AG10803 (cell line): ENCODE measurements at regions not wholly inside any gene's neighbourhood (a gene's known extent, or its start where the extent isn't known, plus 50 kb on each side); places are given as distances from the start of the nearest gene placed in this dataset.

Experiments
- DNase-seq: peaks from one replicate; pipeline ENCODE4 v3.0.0; 2010; ENCODE audit warnings: low read depth
- H3K4me3 ChIP-seq: 2 replicates; pipeline ENCODE4 v1.5.1; 2011; ENCODE audit warnings: mild to moderate bottlenecking, low read length, control low read depth
- TF ChIP-seq, protein P1 (sequence below): conservative IDR thresholded peaks from 2 replicates; pipeline ENCODE4 v1.5.1; 2011; ENCODE audit warnings: mild to moderate bottlenecking, low read length, control low read depth, inconsistent platforms

DNA sequence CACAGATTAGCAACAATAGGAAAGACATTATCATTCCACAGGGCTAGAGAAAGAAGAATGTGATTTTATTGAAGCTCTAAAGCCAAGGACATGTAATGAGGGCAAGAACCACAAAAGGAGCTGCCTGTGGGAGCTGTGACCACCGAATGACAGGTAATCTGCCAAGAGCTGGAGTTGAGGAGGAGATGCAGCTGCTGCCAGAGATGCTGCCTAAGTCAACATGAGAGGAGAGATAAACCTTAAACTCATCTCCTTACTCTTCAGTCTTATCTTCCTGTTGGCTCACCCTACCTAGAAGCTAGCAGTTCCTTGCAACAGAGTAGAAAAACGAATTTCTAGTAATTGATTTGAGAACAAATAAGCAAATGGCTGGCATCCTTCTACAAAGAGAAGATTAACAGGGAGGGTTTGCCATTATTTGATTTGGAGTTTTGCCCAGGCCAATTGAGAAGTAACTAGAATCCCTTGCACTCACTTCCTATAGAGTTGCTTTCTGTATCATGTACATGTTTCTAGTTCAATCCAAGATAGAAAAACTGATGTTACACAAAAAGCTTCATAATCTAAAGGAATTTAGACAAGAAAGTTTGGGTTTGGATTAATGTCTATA lies 539.2 kb downstream of the TLE1 start:
- H3K4me3 ChIP-seq, result no peak overlapping the region
- no peak for DNase-seq
- TF ChIP-seq, protein P1, sequence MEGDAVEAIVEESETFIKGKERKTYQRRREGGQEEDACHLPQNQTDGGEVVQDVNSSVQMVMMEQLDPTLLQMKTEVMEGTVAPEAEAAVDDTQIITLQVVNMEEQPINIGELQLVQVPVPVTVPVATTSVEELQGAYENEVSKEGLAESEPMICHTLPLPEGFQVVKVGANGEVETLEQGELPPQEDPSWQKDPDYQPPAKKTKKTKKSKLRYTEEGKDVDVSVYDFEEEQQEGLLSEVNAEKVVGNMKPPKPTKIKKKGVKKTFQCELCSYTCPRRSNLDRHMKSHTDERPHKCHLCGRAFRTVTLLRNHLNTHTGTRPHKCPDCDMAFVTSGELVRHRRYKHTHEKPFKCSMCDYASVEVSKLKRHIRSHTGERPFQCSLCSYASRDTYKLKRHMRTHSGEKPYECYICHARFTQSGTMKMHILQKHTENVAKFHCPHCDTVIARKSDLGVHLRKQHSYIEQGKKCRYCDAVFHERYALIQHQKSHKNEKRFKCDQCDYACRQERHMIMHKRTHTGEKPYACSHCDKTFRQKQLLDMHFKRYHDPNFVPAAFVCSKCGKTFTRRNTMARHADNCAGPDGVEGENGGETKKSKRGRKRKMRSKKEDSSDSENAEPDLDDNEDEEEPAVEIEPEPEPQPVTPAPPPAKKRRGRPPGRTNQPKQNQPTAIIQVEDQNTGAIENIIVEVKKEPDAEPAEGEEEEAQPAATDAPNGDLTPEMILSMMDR, result no peak

DNA sequence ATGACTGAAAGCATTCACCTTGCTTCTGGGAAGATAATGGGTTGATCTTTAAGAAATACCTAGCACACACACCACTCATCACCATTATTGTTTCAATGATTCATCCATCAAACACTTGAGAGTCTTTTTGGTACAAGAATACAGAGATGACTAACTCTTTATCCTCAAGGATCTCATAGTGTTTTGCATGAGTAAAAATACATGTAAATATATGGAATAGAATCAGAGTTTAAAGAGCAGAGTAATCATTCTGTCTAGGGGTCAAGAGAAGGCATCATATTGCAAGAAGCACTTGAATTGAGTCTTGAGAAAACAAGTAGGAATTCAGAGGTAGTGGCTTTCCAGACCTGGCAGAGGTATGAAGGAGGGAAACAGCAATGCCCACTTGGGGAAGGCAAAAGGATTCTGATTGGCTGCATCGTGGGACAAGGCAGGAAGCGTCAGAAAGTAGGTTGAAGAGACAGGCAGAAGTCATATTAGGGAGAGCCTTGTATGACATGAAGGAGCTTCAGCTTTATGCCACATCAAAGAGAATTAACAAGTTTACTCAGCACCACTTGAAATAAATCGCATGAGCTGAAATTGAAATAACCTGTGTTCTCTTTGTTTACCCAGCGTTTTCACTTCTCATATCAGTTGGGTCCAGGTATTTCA lies 542.5 kb downstream of the TLE1 start:
- H3K4me3 ChIP-seq, result no peak overlapping the region
- DNase-seq, result no peak
- TF ChIP-seq, protein P1, result no peak

DNA sequence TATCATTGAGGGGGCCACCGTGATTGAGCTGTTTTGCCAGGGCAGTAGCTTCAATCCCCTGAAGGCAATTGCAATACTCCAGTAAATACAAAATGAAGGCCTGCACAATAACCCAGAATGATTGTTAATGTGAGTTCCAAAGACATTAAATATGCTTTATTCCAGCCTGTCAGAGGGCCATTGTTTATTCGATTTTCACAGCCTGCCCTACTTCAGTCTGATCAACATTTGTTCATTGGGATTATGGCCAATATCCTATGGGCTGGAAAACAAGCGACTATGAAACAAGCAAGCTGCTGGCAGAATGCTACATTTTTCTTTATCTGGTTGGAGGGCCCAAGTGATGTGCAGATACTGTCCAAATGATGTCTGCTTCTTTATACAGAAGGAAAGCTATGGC lies 543.1 kb downstream of the TLE1 start:
- TF ChIP-seq, protein P1, result no peak
- no peak overlapping the region for H3K4me3 ChIP-seq
- DNase-seq, result no peak

DNA sequence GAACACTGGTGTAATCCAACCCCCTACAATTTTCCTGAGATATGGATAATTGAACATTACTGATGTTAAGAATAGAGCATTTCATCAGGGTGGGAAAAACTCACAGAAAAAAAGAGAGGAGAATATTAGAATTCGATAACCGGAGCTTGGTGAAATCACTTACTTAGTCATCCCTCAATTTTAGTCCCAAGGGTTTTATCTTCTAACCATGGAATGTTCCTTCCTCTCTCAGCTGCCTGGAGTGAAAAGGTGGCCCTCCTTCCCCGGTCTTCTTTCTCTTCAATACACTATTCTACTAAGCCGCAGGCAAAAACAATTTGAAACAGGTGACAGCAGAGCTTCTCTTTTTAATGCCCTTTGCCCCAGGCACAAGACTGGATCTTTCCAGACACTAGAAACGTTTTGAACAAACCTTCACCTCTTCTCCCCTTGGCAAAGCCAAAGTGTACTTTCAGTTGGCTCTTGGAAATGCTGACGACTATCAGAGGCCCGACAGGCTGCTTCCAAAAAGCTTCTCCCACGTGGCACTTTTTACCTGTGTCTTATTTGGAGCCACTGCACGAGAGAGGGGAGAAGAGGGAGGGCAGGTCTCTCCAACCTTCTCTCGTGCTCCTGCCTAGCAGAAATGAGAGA lies 543.9 kb downstream of the TLE1 start:
- no peak for DNase-seq

DNA sequence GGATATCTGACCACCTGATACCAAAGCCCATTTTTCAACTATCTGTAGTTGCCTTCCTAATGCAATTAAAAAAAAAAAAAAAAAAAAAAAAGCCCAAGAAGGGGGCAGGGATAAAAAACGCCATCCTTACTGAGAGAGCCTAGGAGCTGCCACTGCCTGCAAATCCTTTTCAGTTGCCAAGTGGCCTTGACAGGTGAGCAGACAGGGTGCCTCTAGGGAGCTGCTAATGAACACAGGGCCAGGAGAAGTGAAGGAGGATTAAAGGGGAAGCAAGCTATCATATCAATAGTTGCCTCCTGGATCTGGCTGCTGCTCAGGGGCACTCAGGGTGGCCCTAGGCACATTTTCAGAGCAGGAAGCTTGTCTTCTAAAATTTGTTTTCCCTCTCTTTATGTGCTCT lies 547.4 kb downstream of the TLE1 start:
- H3K4me3 ChIP-seq, result no peak overlapping the region
- TF ChIP-seq, protein P1, result no peak
- DNase-seq, result no peak

More for the DNA sequence above, 543.9 kb downstream of the TLE1 start:
- no peak overlapping the region for H3K4me3 ChIP-seq
- TF ChIP-seq, protein P1, result no peak

DNA sequence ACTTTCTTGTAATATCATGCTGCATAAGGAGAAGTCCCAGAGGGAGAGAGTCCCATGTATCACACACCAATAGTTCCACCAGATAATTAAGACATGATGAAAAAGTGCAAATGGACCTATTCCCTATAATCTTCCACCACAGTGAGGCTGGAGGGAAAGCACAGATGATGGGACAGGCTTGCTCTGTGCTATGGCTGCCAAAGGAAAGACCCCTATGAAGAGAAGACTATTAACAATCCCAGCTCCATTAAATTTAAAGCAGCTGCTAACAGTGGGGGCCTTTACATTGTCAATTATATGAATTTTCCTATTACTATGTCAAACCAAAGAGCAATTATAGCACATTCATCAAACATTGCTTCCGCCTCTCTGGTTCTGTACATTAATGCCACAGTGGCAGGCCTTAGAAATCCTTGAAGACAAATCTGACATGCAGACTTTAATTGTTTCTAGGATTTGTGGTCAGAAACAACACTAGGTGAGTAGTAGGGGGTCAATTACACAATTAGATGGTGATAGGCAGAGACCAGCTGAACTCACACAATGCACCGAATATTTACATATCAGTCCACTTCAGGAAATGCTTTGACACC lies 551.3 kb downstream of the TLE1 start:
- TF ChIP-seq, protein P1, result no peak
- DNase-seq, result no peak
- H3K4me3 ChIP-seq, result no peak overlapping the region

DNA sequence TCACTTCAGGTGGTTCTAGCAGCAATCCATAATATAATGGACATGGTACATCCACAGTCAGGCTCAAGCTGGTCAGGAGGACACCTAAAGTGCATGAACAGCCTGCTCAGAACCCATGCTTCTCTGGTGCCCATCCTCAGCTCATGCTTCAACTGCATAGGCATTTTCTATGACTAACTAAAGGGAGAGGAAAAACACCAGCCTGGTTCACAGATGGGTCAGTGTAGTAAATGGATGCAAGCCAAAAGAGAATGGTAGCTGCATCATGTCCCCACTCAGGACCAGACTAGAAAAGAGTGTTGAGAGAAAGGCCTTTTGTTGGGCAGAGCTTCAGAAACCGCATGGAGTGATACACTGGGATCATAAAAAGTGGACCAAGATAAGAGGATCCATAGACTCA lies 556.6 kb downstream of the TLE1 start:
- no peak for DNase-seq
- TF ChIP-seq, protein P1, result no peak
- H3K4me3 ChIP-seq, result no peak overlapping the region
